ENCODE measurements at regions not wholly inside any gene's neighbourhood (a gene's known extent, or its start where the extent isn't known, plus 50 kb on each side); places are given as distances from the start of the nearest gene placed in this dataset.

DNA sequence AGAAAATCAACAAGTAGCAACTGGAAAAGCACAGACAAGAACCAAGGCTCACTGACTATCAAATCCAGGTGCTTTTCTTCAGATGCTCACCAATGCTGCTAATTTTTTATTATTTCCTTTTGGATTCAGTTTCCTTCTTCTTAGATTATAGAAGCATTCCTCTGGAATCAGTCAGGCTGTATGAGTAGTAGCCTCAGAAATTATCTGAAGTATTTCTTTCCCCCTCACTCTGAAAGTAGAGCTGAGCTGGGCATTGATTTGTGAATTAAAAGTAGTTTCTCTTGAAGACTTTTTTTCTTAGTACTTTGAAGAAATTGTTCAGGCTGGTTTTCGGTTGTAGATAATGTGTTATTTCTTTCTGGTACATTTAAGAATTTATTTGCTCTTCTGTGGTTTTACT, 273.7 kb downstream of the NOL4 start:
- DNase-seq, result no peak

GRCh38 chr18:33946336-33946735, 278.4 kb downstream of the NOL4 start:
- DNase-seq, result no peak

DNA sequence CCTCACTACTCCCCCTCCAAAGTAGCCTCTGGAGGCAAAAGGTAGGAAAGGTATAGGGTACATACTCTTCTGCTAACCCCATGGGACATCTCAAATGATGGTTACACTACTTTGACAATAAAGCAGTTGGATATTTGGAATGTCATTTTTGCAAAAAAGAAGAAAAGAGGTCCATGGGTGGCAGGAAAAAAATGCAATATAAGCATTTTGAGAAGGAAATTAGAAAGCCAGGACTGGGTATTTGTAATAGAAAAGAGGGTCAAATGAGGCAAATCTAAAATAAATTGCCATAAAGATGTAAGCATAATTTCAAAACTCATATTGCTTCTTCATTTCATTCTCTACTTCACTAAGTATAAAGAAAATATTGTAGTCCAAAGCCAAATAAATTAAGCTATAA, 280.2 kb downstream of the NOL4 start:
- DNase-seq, result no peak

DNA sequence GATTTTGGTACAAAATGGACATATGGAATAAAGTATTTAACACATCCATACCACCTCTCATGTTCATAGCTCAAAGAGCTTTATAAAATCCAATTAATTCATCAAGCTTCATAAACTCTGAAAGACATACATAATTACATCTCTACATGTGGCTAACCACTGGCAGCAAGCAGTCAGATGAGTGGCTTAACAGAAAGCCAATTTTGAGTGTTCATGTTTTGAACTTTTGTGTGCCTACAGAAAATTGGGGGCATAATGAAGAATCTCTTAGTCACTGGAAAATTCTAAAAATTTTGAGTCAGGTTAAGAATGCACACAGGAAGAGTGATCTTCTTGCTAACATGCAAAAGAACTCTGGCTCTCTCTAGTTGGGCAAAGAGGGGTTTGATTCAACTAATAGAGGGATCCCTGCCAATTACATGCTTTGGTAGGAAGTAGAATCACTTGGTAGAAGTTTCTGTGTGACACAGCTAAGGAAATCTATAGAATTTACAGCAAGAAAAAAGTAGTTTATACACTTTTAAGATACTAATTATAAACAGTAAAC, 287.4 kb downstream of the NOL4 start:
- DNase-seq, result no peak

GRCh38 chr18:33934258-33934657, 290.5 kb downstream of the NOL4 start:
- DNase-seq, result no peak

DNA sequence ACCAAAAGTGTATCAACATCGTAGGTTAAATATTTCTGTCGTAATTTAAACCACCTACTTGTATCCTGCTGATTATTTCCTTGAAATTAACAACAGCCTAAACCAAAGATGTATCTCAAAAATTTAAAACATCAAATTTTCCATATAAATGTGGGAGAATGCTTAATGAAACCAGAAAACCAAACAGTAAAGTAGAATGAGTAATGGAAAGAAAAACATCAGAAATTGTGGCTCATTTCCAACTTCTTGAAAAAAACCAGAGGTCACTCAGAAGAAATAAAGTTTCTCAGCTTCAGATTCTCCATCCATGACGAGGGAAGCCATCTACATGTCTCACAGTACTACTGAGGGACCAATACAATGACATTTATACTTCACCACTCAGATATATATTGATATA, 296.5 kb downstream of the NOL4 start:
- DNase-seq, result no peak

DNA sequence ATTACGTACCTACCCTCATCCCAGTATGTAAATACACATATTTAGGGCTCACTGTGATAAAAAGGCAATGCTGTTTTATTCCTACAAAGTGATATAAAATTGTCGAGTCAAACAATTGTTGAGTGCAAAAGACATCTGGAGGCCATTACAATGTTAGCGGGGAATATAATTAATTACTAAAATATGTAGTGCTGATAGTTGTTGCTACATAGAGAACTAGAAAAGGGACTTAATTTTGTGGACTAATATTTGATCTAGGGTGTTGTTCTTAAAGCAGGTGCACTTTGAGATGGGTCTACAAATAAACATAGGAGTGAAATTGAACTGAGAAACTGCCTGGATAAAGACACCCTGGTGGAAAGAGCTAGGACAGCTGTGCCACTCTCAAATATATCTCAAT, 300.1 kb downstream of the NOL4 start:
- DNase-seq, result no peak

GRCh38 chr18:33923980-33924379, 300.7 kb downstream of the NOL4 start:
- no peak for DNase-seq

DNA sequence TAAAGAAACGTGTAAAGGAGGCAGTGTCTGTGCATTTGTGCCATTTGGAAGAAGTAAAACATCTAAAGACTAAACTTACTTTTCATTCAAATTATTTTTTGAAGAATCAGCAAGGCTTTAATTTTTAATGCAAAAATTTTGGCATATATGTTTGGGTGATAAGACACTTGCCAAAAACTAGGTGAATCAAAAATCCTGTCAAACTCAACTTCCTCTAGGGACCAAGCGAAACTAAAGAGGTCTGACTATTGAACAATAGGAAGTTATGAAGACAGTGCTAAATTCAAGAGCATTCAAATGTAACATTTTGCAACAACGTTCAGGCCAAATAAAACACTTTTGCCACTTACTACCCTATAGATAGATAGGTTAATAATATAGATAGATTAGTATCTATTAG, 306.1 kb downstream of the NOL4 start:
- DNase-seq, result no peak

GRCh38 chr18:33916200-33916599, 308.5 kb downstream of the NOL4 start:
- no peak for DNase-seq

- DNase-seq, result no peak
These were observed 310.3 kb downstream of the NOL4 start for GRCh38 chr18:33914399-33914798.

DNA sequence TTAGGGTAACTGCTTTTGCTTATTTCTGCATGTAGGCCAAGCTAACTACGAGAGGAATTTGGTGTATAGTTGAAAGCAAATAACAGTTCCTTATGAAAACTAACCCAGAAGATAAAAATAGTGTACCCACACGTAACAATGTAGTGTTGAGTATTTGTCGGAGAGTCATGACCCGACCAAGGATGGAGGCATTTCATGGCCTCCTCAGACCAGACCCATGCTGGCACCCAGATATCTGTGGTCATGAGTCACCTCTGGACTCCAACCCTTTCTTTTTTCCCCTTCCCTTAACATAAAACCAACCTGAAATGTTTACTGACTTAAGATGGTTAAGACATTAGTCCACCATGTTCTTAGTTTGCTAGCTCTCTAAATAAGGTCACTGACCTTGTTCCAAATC, 318.7 kb downstream of the NOL4 start:
- DNase-seq, result no peak

- DNase-seq, result no peak
These were observed 322.7 kb downstream of the NOL4 start for GRCh38 chr18:33901894-33902512.

- no peak for DNase-seq
These were observed 322.6 kb downstream of the ASXL3 start for GRCh38 chr18:33900638-33901037.

GRCh38 chr18:33898427-33898826, 320.4 kb downstream of the ASXL3 start:
- no peak for DNase-seq

- no peak for DNase-seq
These were observed 300.2 kb downstream of the ASXL3 start for GRCh38 chr18:33878213-33878612.

- no peak for DNase-seq
These were observed 297.1 kb downstream of the ASXL3 start for GRCh38 chr18:33875029-33875565.

DNA sequence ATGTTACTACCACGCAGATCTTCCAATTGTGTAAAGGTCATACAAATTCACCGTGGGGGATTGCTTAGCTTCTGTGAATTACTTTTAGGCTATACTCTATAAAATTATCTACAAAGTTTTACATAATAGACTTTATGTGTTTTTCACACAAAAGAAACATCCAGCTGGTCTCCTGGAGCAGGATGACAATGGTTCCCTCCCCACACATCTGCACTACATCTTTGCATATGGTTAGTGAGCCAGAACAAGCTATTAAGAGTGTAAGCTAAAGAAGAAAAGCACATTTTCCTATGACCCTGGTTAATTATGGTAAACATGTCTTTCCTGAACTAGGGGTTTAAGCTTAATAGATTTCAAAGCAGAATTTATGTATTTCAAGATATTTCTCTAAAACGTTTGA, 295.1 kb downstream of the ASXL3 start:
- no peak for DNase-seq

- DNase-seq, result no peak
These were observed 293.5 kb downstream of the ASXL3 start for GRCh38 chr18:33871363-33872025.

DNA sequence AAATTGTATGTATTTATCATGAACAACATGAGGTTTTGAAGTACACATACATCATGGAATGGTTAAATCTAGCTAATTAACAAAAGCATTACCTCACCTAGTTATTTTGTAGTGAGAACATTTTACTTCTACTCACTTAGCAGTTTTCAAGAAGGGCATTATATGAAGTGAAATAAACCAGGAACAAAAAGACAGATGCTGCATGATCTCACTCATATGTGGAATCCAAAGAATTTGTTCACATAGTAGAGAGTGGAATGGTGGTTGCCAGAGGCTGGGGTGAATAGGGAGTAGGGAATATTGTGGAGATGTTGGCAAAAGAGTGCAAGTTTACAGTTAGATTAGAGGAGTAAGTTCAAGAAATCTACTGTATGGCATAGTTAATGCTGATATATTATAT, 292.0 kb downstream of the ASXL3 start:
- no peak for DNase-seq

DNA sequence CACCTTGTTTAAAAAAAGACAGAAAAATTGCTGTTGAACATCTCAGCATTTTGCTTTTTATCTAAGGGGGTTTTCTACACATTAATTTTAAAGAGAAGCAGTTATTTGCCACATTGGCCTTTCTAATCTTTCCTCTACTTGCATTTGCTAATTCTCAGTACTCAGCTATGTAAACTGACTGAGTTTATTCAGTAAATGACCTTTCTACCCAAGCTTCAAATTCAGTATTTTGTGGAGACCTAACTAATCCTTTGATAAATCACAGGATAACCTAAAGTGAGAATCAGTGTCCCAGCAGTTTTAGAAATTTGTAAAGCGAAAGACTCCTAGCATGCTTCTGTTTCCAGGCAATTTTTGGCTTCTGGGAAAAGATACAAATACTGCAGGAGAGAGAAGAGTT, 288.4 kb downstream of the ASXL3 start:
- no peak for DNase-seq

- DNase-seq, result no peak
These were observed 285.9 kb downstream of the ASXL3 start for GRCh38 chr18:33863912-33864311.

DNA sequence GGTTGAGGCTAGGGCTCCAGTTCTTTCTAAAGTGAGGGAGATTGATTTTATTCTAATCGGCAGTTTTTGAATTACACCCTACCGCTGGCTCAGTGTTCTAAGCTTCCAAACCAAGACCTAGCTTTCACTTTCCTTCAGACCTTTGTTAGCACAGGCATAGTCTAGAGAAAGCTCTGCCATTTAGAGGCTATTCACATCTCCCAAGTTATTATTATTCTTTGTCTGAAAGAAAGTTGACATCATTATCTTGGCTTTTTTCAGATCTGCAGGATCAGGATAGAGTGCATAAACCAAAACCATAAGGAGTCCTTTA, 276.8 kb downstream of the ASXL3 start:
- no peak for DNase-seq

DNA sequence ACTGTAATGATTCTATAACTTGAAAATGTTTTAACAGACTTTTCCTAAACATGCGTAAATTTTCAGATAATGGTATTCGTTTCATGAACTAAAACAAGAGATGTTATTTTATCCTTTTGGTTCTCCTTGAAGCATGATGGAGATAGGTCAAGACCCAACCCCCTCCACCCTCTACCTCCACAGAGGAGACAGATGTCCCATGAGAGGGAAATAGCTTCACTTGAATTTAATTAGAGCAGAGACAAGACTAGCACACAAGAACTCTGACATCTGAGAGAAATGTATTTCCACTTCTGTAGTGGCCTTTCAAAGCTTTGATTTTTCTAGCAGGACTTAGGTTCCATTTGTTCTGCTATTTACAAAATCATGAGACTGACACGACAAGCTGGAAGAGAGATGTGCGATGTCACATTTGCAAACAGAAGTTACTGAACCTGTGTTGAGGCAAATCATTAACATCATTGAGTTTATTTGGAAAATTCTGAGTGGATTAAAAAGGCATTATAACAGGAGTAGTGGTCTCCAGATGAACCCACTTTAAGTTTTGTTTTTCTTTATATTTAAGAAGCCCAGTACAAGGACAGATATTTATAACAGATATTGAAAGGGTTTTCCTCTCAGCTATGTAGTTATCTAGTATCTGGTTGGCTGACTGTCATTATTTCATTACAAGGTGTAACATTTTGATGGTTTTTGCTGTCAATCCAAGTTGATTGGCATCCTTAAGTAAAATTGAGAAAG, 276.2 kb downstream of the ASXL3 start:
- DNase-seq, result no peak

All from stimulated activated CD4-positive, alpha-beta T cell treated with anti-CD3 and anti-CD28 coated beads, Interleukin-4, amount 100 ng/mL, for 24 hours (primary cell).